ENCODE measurements at regions not wholly inside any gene's neighbourhood (a gene's known extent, or its start where the extent isn't known, plus 50 kb on each side); places are given as distances from the start of the nearest gene placed in this dataset.
"Not testable (repeated sequence)": the region's sequence is repeated elsewhere in the genome, so short reads cannot be mapped to it uniquely, and the experiment has no call there.

DNA sequence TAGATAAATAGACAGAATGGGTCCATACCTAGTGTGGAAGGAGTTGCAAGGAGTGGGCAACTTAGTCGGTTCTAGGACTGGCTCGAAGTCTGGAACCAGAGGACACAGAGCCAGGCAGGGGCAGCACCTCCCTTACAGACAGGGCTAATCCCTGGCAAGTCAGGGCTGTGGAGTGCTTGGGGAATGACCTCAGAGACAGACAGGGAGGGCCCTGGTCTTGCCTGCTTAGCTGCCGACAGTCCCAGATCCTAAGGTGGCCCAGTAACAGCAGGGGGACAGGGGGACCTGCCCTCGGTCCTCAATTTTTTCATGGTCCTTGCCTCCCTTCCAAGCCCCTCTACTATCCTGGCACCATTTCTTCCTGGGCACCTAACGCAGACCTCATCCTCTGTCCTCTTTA is 222.4 kb upstream of the TNC start:
- Histone ChIP-seq H3K4me3 (ENCODE audit: low read depth, low read length) (no peak overlapping the region), H2AFZ (ENCODE audit: low read length, unreplicated experiment) (no peak overlapping the region), H3K27me3 (ENCODE audit: insufficient read depth, low read length) (peaks cover 33% of the 10 kb centered on the region), H3K4me1 (ENCODE audit: control insufficient read depth, insufficient read depth, low read length, unreplicated experiment) (no peaks in the 10 kb centered on the region), H3K27ac (ENCODE audit: low read depth, low read length) (no peak overlapping the region), H3K79me2 (ENCODE audit: control insufficient read depth, insufficient read depth, low read length, unreplicated experiment) (no peaks in the 10 kb centered on the region), H3K36me3 (ENCODE audit: insufficient read depth, low read length) (no peaks in the 10 kb centered on the region)

DNA sequence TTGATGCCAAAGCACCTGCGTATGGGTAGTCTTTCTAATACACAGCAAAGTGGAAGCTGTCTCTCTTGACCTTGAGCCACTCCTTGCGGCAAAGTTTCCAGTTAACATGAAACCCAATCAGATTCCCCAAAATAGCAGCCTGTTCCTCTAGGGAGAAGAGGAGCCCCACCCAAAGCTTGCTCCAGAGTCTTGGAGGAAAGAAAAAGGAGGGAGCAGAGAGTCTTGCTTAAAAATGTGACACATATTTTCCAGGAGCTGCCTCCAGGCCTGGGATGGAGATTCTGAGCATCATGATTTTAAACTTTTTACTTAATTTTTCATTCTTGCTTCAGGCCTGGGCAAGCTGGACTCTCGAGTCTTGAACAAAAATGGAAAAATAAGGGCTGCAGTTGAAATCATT is 223.5 kb upstream of the TNC start:
- no peak overlapping the region for H2AFZ ChIP-seq (ENCODE audit: low read length, unreplicated experiment)
- H3K27ac ChIP-seq (ENCODE audit: low read depth, low read length) = no peak overlapping the region

DNA sequence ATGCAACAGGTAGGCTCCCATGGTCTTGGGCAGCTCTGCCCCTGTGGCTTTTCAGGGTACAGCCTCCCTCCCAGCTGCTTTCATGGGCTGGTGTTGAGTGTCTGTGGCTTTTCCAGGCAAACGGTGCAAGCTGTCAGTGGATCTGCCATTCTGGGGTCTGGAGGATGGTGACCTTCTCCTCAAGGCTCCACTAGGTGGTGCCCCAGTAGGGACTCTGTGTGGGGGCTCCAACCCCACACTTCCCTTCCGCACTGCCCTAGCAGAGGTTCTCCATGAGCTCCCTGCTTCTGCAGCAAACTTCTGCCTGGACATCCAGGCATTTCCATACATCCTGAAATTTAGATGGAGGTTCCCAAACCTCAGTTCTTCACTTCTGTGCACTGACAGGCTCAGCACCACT is 229.8 kb upstream of the TNC start:
- peaks cover 16% of the 10 kb centered on the region for H3K4me1 ChIP-seq (ENCODE audit: control insufficient read depth, insufficient read depth, low read length, unreplicated experiment)
- not testable (repeated sequence) for H3K4me3 ChIP-seq (ENCODE audit: low read depth, low read length); H3K79me2 ChIP-seq (ENCODE audit: control insufficient read depth, insufficient read depth, low read length, unreplicated experiment); H2AFZ ChIP-seq (ENCODE audit: low read length, unreplicated experiment); H3K36me3 ChIP-seq (ENCODE audit: insufficient read depth, low read length); H3K27me3 ChIP-seq (ENCODE audit: insufficient read depth, low read length); H3K27ac ChIP-seq (ENCODE audit: low read depth, low read length)

More for the DNA sequence above, 223.5 kb upstream of the TNC start:
- no peaks in the 10 kb centered on the region for H3K4me1 ChIP-seq (ENCODE audit: control insufficient read depth, insufficient read depth, low read length, unreplicated experiment)
- H3K36me3 ChIP-seq (ENCODE audit: insufficient read depth, low read length) = no peaks in the 10 kb centered on the region
- H3K79me2 ChIP-seq (ENCODE audit: control insufficient read depth, insufficient read depth, low read length, unreplicated experiment) = no peaks in the 10 kb centered on the region
- H3K4me3 ChIP-seq (ENCODE audit: low read depth, low read length) = no peak overlapping the region
- peaks cover 33% of the 10 kb centered on the region for H3K27me3 ChIP-seq (ENCODE audit: insufficient read depth, low read length)

DNA sequence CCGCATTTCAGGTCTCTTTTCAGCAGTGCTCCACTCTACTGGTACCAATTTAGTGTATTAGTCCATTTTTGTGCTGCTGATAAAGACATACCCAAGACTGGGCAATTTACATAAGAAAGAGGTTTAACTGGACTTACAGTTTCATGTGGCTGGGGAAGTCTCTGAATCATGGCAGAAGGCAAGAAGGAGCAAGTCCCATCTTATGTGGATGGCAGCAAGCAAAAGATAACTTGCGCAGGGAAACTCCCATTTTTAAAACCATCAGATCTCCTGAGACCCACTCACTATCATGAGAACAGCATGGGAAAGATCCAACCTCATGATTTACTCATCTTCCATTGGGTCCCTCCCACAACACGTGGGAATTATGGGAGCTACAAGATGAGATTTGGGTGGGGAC is 231.0 kb upstream of the TNC start:
- not testable (repeated sequence) for H3K4me3 ChIP-seq (ENCODE audit: low read depth, low read length); H3K36me3 ChIP-seq (ENCODE audit: insufficient read depth, low read length); H3K27me3 ChIP-seq (ENCODE audit: insufficient read depth, low read length); H3K79me2 ChIP-seq (ENCODE audit: control insufficient read depth, insufficient read depth, low read length, unreplicated experiment); H2AFZ ChIP-seq (ENCODE audit: low read length, unreplicated experiment)
- Histone ChIP-seq H3K4me1 (ENCODE audit: control insufficient read depth, insufficient read depth, low read length, unreplicated experiment) (peaks cover 16% of the 10 kb centered on the region), H3K27ac (ENCODE audit: low read depth, low read length) (peak overlapping the region; percentile 64)

DNA sequence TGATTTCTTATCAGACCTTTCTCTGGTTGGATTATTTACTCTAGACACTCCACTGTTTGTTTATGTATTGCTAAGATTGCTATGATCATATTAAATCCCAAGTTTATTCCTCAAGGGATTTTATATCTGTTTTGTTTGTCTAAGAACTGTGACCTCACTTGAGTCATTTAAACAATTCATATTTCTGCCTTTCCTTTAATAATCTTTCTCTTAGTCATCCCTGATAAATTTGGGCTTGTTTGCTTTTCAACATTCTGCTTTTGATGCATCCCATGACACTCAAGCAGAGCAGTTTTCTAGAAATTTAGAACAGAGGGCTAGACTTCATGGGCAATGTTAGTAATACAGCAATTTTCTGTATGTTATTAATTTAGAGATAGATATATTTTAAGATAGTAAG is 231.6 kb upstream of the TNC start:
- H3K27me3 ChIP-seq (ENCODE audit: insufficient read depth, low read length) = no peaks in the 10 kb centered on the region
- 0 out of 2 replicates have a peak overlapping the region, but pooled peaks have one; percentile 8 for H3K4me3 ChIP-seq (ENCODE audit: low read depth, low read length)
- H3K36me3 ChIP-seq (ENCODE audit: insufficient read depth, low read length) = no peaks in the 10 kb centered on the region
- H3K79me2 ChIP-seq (ENCODE audit: control insufficient read depth, insufficient read depth, low read length, unreplicated experiment) = no peaks in the 10 kb centered on the region
- H2AFZ ChIP-seq (ENCODE audit: low read length, unreplicated experiment) = peak overlapping the region; percentile 6
- peak overlapping the region; percentile 64 for H3K27ac ChIP-seq (ENCODE audit: low read depth, low read length)
- H3K4me1 ChIP-seq (ENCODE audit: control insufficient read depth, insufficient read depth, low read length, unreplicated experiment) = peaks cover 16% of the 10 kb centered on the region

DNA sequence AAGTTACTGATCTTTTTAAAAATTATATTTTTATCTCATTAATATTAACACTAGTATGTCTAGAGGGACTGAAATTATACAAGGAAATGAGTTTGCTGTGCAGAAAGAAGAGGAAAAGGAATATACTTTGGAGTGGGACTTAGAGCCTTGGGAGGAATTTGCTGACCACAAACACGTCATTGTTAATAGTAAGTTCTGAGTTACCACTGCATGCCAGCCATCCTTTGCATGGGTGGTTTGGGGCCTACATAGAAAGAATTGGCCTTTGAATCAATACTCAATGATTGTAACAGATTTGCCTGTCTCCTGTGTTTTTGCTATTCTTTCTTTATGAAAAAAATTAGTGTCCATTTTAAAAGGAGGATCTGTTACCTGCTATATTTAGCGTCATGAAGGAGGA is 232.6 kb upstream of the TNC start:
- Histone ChIP-seq H3K36me3 (ENCODE audit: insufficient read depth, low read length) (no peaks in the 10 kb centered on the region), H3K27me3 (ENCODE audit: insufficient read depth, low read length) (no peaks in the 10 kb centered on the region), H3K79me2 (ENCODE audit: control insufficient read depth, insufficient read depth, low read length, unreplicated experiment) (no peaks in the 10 kb centered on the region), H3K27ac (ENCODE audit: low read depth, low read length) (no peak overlapping the region), H3K4me3 (ENCODE audit: low read depth, low read length) (no peak overlapping the region), H2AFZ (ENCODE audit: low read length, unreplicated experiment) (no peak overlapping the region), H3K4me1 (ENCODE audit: control insufficient read depth, insufficient read depth, low read length, unreplicated experiment) (peaks cover 16% of the 10 kb centered on the region)

DNA sequence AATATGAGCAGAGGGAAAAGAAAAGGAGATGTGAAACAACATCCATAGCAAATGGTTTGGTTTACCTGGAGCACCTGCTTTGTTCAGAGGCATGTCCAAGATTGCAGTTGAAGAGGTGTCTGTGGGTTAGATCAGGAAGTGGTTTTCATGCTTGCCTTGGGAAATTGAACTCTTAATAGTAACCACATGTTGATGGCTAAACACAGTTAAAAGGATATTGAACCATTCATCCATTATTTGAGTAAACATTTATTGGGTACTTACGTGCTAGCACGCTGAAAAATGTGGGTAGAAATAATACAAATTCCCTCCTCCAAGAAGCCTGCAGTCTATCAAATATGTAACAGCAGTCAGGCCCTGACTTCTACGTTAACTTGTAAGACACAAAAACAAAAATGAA is 235.7 kb upstream of the TNC start:
- Histone ChIP-seq H2AFZ (ENCODE audit: low read length, unreplicated experiment) (no peak overlapping the region), H3K27ac (ENCODE audit: low read depth, low read length) (no peak overlapping the region), H3K36me3 (ENCODE audit: insufficient read depth, low read length) (no peaks in the 10 kb centered on the region), H3K27me3 (ENCODE audit: insufficient read depth, low read length) (no peaks in the 10 kb centered on the region), H3K79me2 (ENCODE audit: control insufficient read depth, insufficient read depth, low read length, unreplicated experiment) (no peaks in the 10 kb centered on the region), H3K4me1 (ENCODE audit: control insufficient read depth, insufficient read depth, low read length, unreplicated experiment) (peaks cover 16% of the 10 kb centered on the region), H3K4me3 (ENCODE audit: low read depth, low read length) (no peak overlapping the region)

DNA sequence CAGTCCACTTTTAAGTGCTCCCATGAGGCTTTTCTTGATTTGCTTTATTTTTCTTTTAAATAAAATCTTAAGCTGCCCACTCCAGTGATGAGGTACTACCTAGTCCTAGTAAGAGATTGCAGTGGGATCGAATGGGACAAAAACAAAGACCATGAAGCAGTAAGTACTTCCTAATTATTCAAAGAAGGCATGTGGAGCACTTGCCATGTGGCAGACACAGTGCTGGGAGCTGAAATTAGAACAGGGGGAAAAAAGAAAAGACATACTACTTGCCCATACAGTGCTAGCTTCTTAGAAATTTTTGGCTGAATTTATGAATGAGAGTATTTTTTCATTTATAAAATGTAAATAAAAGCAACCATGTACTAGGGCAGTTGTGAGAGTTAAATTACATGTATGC is 239.9 kb upstream of the TNC start:
- no peaks in the 10 kb centered on the region for H3K36me3 ChIP-seq (ENCODE audit: insufficient read depth, low read length)
- no peaks in the 10 kb centered on the region for H3K27me3 ChIP-seq (ENCODE audit: insufficient read depth, low read length)
- no peak overlapping the region for H2AFZ ChIP-seq (ENCODE audit: low read length, unreplicated experiment)
- no peaks in the 10 kb centered on the region for H3K79me2 ChIP-seq (ENCODE audit: control insufficient read depth, insufficient read depth, low read length, unreplicated experiment)
- no peak overlapping the region for H3K27ac ChIP-seq (ENCODE audit: low read depth, low read length)
- no peaks in the 10 kb centered on the region for H3K4me1 ChIP-seq (ENCODE audit: control insufficient read depth, insufficient read depth, low read length, unreplicated experiment)
- no peak overlapping the region for H3K4me3 ChIP-seq (ENCODE audit: low read depth, low read length)

DNA sequence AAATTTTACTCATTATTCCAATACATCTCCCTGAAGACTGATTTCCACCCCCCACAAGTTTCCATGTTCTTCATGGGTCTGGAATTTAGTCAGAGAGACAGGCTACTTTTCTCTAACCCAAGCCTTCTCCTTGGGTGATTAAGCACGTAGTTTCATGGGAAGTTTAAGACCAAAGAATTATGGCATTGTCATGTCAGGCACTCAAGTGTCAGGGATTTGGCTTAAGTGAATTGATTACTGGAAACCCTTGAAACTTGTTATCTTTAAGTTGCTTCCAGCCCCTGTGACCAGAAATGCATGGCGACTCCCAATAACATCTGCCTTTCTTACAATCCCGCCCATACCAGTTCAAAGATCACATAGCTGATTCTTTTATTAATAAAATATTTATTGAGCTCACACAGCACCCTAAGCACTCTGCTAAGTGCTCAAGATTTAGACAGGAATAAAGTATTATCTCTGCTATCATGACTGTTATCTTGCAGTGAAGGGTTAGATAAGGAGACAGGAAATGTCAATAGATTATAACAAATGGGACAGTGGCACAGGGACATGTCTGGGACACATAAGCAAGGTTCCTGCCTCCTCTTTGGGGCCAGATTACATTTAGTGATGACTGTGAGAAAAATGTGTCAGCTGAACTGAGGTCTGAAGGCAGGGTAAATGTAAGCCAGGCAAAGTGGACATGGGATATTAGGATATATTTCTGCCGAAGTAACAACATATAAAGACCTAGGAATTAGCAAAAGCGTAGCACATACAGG is 241.2 kb upstream of the TNC start:
- H3K79me2 ChIP-seq (ENCODE audit: control insufficient read depth, insufficient read depth, low read length, unreplicated experiment) = no peaks in the 10 kb centered on the region
- H3K36me3 ChIP-seq (ENCODE audit: insufficient read depth, low read length) = no peaks in the 10 kb centered on the region
- no peak overlapping the region for H3K4me3 ChIP-seq (ENCODE audit: low read depth, low read length)
- H3K27me3 ChIP-seq (ENCODE audit: insufficient read depth, low read length) = no peaks in the 10 kb centered on the region
- no peaks in the 10 kb centered on the region for H3K4me1 ChIP-seq (ENCODE audit: control insufficient read depth, insufficient read depth, low read length, unreplicated experiment)
- H2AFZ ChIP-seq (ENCODE audit: low read length, unreplicated experiment) = no peak overlapping the region
- H3K27ac ChIP-seq (ENCODE audit: low read depth, low read length) = no peak overlapping the region

DNA sequence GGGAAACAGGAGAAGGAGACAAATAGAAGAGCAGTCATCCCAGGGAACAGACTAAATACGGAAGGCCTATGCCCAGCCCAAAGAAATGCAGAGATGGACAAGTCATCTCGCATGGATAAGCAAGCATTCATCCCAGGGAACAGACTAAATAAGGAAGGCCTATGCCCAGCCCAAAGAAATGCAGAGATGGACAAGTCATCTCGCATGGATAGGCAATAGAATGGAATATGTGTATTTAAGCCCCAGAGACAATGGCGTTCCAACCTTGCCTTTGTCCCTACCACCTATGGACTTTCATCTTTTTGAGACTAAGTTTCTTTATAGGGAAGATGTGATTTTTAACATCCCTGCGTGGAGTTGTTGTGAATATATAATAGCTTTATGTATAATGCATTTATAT is 242.2 kb upstream of the TNC start:
- Histone ChIP-seq H3K4me1 (ENCODE audit: control insufficient read depth, insufficient read depth, low read length, unreplicated experiment) (no peaks in the 10 kb centered on the region), H3K79me2 (ENCODE audit: control insufficient read depth, insufficient read depth, low read length, unreplicated experiment) (no peaks in the 10 kb centered on the region), H3K27me3 (ENCODE audit: insufficient read depth, low read length) (no peaks in the 10 kb centered on the region), H2AFZ (ENCODE audit: low read length, unreplicated experiment) (no peak overlapping the region), H3K27ac (ENCODE audit: low read depth, low read length) (no peak overlapping the region), H3K36me3 (ENCODE audit: insufficient read depth, low read length) (no peaks in the 10 kb centered on the region), H3K4me3 (ENCODE audit: low read depth, low read length) (no peak overlapping the region)

DNA sequence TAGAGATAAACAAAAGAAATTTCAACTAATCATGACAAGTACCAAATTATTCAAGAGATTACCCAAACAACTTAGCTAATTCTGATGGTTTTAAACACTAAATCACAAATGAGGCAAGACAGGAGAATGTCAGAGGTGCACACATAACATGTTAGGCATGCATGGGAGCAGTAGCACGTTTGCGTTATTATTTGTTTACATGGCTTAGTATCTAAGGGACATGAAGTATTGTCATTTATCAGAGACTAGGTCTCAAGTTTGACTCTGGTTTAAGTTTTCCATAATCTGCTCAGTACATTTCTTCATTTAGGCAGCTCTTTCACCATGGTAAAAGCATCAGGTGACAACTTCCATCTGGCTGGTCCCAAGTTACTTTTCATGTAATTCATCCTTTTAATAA is 244.1 kb upstream of the TNC start:
- Histone ChIP-seq H2AFZ (ENCODE audit: low read length, unreplicated experiment) (no peak overlapping the region), H3K4me3 (ENCODE audit: low read depth, low read length) (no peak overlapping the region), H3K27ac (ENCODE audit: low read depth, low read length) (no peak overlapping the region)

More for the DNA sequence above, 244.1 kb upstream of the TNC start:
- Histone ChIP-seq H3K4me1 (ENCODE audit: control insufficient read depth, insufficient read depth, low read length, unreplicated experiment) (no peaks in the 10 kb centered on the region), H3K79me2 (ENCODE audit: control insufficient read depth, insufficient read depth, low read length, unreplicated experiment) (no peaks in the 10 kb centered on the region), H3K27me3 (ENCODE audit: insufficient read depth, low read length) (no peaks in the 10 kb centered on the region), H3K36me3 (ENCODE audit: insufficient read depth, low read length) (no peaks in the 10 kb centered on the region)
